Bronchial epithelial cell (primary cell): ENCODE measurements at regions not wholly inside any gene's neighbourhood (a gene's known extent, or its start where the extent isn't known, plus 50 kb on each side); places are given as distances from the start of the nearest gene placed in this dataset.
"Not testable (repeated sequence)": the region's sequence is repeated elsewhere in the genome, so short reads cannot be mapped to it uniquely, and the experiment has no call there.

Experiments
- DNase-seq: peaks from one replicate; pipeline ENCODE4 v3.0.0-alpha.2; 2010; ENCODE audit warnings: low read depth
- FAIRE-seq: peaks from 2 replicates; lab custom pipeline; 2011; peaks lifted over from hg19 to GRCh38; lab: Jason Lieb, UNC
- H3K27me3 ChIP-seq: 2 replicates; pipeline ENCODE4 v1.5.1; 2011; ENCODE audit warnings: low read length; ENCODE audit not compliant: control insufficient read depth, insufficient read depth
- H3K36me3 ChIP-seq: 2 replicates; pipeline ENCODE4 v1.5.1; 2011; ENCODE audit warnings: low read length; ENCODE audit not compliant: control insufficient read depth, insufficient read depth
- H3K4me3 ChIP-seq: 2 replicates; pipeline ENCODE4 v1.5.1; 2011; ENCODE audit warnings: mild to moderate bottlenecking, low read depth, low read length, control low read depth
- TF ChIP-seq, protein P1 (sequence below): IDR thresholded peaks from 2 replicates; pipeline ENCODE4 v1.5.1; 2011; ENCODE audit warnings: mild to moderate bottlenecking, moderate library complexity, low read length, control low read depth, inconsistent platforms; ENCODE audit not compliant: insufficient read depth, severe bottlenecking

GRCh38 chr21:17690078-17690494 is 77.4 kb upstream of the BTG3 start:
- TF ChIP-seq, protein P1, sequence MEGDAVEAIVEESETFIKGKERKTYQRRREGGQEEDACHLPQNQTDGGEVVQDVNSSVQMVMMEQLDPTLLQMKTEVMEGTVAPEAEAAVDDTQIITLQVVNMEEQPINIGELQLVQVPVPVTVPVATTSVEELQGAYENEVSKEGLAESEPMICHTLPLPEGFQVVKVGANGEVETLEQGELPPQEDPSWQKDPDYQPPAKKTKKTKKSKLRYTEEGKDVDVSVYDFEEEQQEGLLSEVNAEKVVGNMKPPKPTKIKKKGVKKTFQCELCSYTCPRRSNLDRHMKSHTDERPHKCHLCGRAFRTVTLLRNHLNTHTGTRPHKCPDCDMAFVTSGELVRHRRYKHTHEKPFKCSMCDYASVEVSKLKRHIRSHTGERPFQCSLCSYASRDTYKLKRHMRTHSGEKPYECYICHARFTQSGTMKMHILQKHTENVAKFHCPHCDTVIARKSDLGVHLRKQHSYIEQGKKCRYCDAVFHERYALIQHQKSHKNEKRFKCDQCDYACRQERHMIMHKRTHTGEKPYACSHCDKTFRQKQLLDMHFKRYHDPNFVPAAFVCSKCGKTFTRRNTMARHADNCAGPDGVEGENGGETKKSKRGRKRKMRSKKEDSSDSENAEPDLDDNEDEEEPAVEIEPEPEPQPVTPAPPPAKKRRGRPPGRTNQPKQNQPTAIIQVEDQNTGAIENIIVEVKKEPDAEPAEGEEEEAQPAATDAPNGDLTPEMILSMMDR, result no peak
- DNase-seq, result peak; percentile 70

DNA sequence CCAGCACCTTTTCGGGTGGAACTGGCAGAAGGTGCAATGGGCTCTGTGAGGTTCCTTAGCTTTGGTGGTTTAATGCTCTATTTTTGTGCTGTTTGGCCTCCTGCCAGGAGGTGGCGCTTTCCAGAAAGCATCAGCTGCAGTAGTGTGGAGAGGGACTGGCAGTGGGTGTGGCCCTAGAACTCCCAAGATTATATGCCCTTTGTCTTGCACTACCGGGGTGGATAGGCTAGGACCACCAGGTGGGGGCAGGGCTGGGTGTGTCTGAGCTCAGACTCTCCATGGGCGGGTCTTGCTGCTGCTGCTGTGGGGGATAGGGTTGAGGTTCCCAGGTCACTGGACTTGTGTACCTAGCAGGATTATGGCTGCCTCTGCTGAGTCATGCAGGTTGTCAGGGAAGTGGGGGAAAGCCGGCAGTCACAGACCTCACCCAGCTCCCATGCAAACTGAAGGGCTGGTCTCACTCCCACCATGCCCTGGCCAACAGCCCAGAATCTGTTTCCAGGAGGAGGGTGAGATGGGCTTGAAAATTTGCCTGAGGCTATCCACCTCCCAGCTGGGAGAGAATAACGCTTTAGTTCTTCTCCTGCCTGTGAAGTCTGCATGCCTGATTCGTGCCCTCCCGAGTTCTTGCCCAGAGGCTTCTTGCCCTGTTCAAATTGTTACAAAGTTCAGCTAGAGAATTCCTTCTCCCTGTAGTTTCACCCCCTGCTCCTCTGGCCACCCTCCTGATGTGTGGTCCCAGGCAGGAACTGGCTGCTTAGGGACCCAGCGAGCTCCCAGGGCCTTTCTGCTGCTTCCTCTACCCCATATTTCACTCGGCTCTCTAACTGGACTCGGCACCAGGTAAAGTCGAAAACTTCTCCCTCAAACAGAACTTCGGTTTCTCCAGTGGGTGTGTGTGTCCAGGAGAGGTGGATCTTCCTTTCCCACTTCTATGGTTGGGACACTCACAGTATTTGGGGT is 76.5 kb upstream of the BTG3 start:
- DNase-seq, result peak; percentile 96
- no peaks in the 10 kb centered on the region for H3K36me3 ChIP-seq
- no peaks in the 10 kb centered on the region for H3K27me3 ChIP-seq
- H3K4me3 ChIP-seq, result no peak overlapping the region
- FAIRE-seq, result peak; percentile 55
- TF ChIP-seq, protein P1, result peak; percentile 47

More at GRCh38 chr21:17690078-17690494, 77.4 kb upstream of the BTG3 start:
- no peak overlapping the region for H3K4me3 ChIP-seq
- no peak for FAIRE-seq
- no peaks in the 10 kb centered on the region for H3K27me3 ChIP-seq
- no peaks in the 10 kb centered on the region for H3K36me3 ChIP-seq

GRCh38 chr21:17682924-17683323 is 70.2 kb upstream of the BTG3 start:
- H3K27me3 ChIP-seq, result no peaks in the 10 kb centered on the region
- TF ChIP-seq, protein P1, result no peak
- DNase-seq, result no peak
- no peak overlapping the region for H3K4me3 ChIP-seq
- FAIRE-seq, result no peak
- no peaks in the 10 kb centered on the region for H3K36me3 ChIP-seq

GRCh38 chr21:17679002-17679600 is 66.4 kb upstream of the BTG3 start:
- H3K4me3 ChIP-seq, result no peak overlapping the region
- FAIRE-seq (no peak), DNase-seq (peak; percentile 72)
- no peaks in the 10 kb centered on the region for H3K36me3 ChIP-seq
- H3K27me3 ChIP-seq, result no peaks in the 10 kb centered on the region
- TF ChIP-seq, protein P1, result peak; percentile 63

- not testable (repeated sequence) for FAIRE-seq, H3K4me3 ChIP-seq, DNase-seq, H3K27me3 ChIP-seq, H3K36me3 ChIP-seq
These were observed 64.2 kb upstream of the BTG3 start for GRCh38 chr21:17676930-17677329.

GRCh38 chr21:17674106-17674505 is 61.4 kb upstream of the BTG3 start:
- no peak overlapping the region for H3K4me3 ChIP-seq
- FAIRE-seq (no peak), DNase-seq (no peak)
- no peaks in the 10 kb centered on the region for H3K36me3 ChIP-seq
- H3K27me3 ChIP-seq, result no peaks in the 10 kb centered on the region
- TF ChIP-seq, protein P1, result no peak
